K562 (cell line): ENCODE measurements at regions not wholly inside any gene's neighbourhood (a gene's known extent, or its start where the extent isn't known, plus 50 kb on each side); places are given as distances from the start of the nearest gene placed in this dataset.

Experiments used
- ATAC-seq: fragments of 200-7000 bp; cut with Tn5 transposase; 3 replicates; pipeline ENCODE4 v1.9.1; 2020; ENCODE audit warnings: moderate library complexity
- BruUV-seq: library from RNA; stranded (reverse); fragments of 400-500 nt; replicated peaks from 2 replicates; lab custom pipeline; 2021; lab: Mats Ljungman, UMichigan
- CTCF ChIA-PET: fragments of 300-600 bp; formaldehyde crosslinking; extraction: SDS; loops from one replicate; lab custom pipeline; 2021; ENCODE audit warnings: low intra/inter-chr PET ratio; lab: Yijun Ruan, JAX
- POLR2A ChIA-PET: fragments of 300-600, 350-650 bp; sonication (Branson Sonifier 250); formaldehyde crosslinking; extraction: SDS; loops from one replicate; lab custom pipeline; 2021; ENCODE audit warnings: antibody characterized with exemption, inconsistent platforms; lab: Yijun Ruan, JAX
- DNase-seq, 4 experiments: peaks; one replicate each; pipeline versions ENCODE4 v3.0.0 to v3.0.0-alpha.2; 2011 to 2018; ENCODE audit warnings: low spot score in 3 of 4, mixed read lengths in 3 of 4; ENCODE audit errors: extremely low read depth in 1 of 4
- FAIRE-seq: peaks from 2 replicates; lab custom pipeline; 2011; peaks lifted over from hg19 to GRCh38; lab: Jason Lieb, UNC
- H2AFZ ChIP-seq: 2 replicates; pipeline ENCODE4 v1.6.0; 2011; ENCODE audit warnings: low read depth, low read length, control low read depth, inconsistent platforms
- H3K27ac ChIP-seq: fragments of 200-600 bp; 3 replicates; pipeline ENCODE4 v1.8.0; 2011; ENCODE audit warnings: low read depth, mild to moderate bottlenecking, control low read depth, inconsistent platforms, low read length, moderate library complexity, mixed read lengths; ENCODE audit errors: extremely low read depth
- H3K27me3 ChIP-seq, 2 experiments: fragments of 300-600 bp in 1 of 2; 2 replicates in 1 of 2; 3 replicates in 1 of 2; pipeline versions ENCODE4 v1.6.0 to v1.8.0; 2011; ENCODE audit warnings: inconsistent platforms in 2 of 2, low read length in 2 of 2, mild to moderate bottlenecking in 1 of 2, mixed read lengths in 1 of 2, moderate library complexity in 1 of 2; ENCODE audit not compliant: control insufficient read depth in 2 of 2, insufficient read depth in 2 of 2
- H3K36me3 ChIP-seq: fragments of 300-600 bp; 3 replicates; pipeline ENCODE4 v1.8.0; 2011; ENCODE audit warnings: mild to moderate bottlenecking, low read length, inconsistent platforms; ENCODE audit not compliant: control insufficient read depth, insufficient read depth
- H3K4me1 ChIP-seq, 2 experiments: fragments of 200-600 bp in 1 of 2; replicated peaks in 1 of 2; 2 replicates in 1 of 2; 3 replicates in 1 of 2; pipeline versions ENCODE4 v1.5.1 to v1.8.0; 2011; ENCODE audit warnings: inconsistent platforms in 2 of 2, low read length in 2 of 2, mild to moderate bottlenecking in 1 of 2, mixed read lengths in 1 of 2, moderate library complexity in 1 of 2; ENCODE audit not compliant: control insufficient read depth in 2 of 2, insufficient read depth in 2 of 2
- H3K4me2 ChIP-seq: 2 replicates; pipeline ENCODE4 v1.6.1; 2011; ENCODE audit warnings: low read length, control low read depth, inconsistent platforms, mixed read lengths; ENCODE audit not compliant: insufficient read depth
- H3K4me3 ChIP-seq: fragments of 200-600 bp; sonication (generic), shearing (Covaris generic); 2 replicates; pipeline ENCODE4 v1.5.1; 2016; ENCODE audit warnings: control low read depth, inconsistent platforms
- H3K79me2 ChIP-seq: fragments of 200-600 bp; 3 replicates; pipeline ENCODE4 v1.8.0; 2011; ENCODE audit warnings: low read length, inconsistent platforms; ENCODE audit not compliant: control insufficient read depth, insufficient read depth
- H3K9ac ChIP-seq, 2 experiments: 2 replicates each; pipeline versions ENCODE4 v1.6.0 to v1.6.1; 2011; ENCODE audit warnings: low read depth in 2 of 2, low read length in 2 of 2, control low read depth in 1 of 2, inconsistent platforms in 1 of 2, mild to moderate bottlenecking in 1 of 2, mixed read lengths in 1 of 2; ENCODE audit not compliant: insufficient read depth in 1 of 2
- H3K9me1 ChIP-seq: one replicate; pipeline ENCODE4 v1.6.0; 2011; ENCODE audit warnings: inconsistent platforms, mild to moderate bottlenecking, low read length, moderate library complexity; ENCODE audit not compliant: control insufficient read depth, insufficient read depth
- H3K9me3 ChIP-seq: replicated peaks from 2 replicates; pipeline ENCODE4 v1.5.1; 2011; ENCODE audit warnings: low read depth, low read length, inconsistent platforms; ENCODE audit not compliant: control insufficient read depth, insufficient read depth
- H4K20me1 ChIP-seq: replicated peaks from 2 replicates; pipeline ENCODE4 v1.6.1; 2011; ENCODE audit warnings: low read length, inconsistent platforms, mixed read lengths; ENCODE audit not compliant: control insufficient read depth, insufficient read depth
- ATF6 ChIP-seq: sonication (generic); formaldehyde crosslinking; IDR thresholded peaks from 2 replicates; pipeline ENCODE4 v1.4.0; 2020; ENCODE audit warnings: mild to moderate bottlenecking, missing genetic modification reagents
- BRCA1 ChIP-seq, 2 experiments: fragments of 450-650 bp in 1 of 2; sonication (generic) in 1 of 2; formaldehyde crosslinking in 1 of 2; IDR thresholded peaks; 2 replicates each; pipeline versions ENCODE4 v1.5.0 to v1.6.1; 2017 to 2020; ENCODE audit warnings: mild to moderate bottlenecking in 1 of 2, missing genetic modification reagents in 1 of 2
- GTF2E2 ChIP-seq: fragments of 200-800 bp; sonication (Bioruptor generic); IDR thresholded peaks from 2 replicates; pipeline ENCODE4 v1.6.1; 2016; ENCODE audit warnings: missing genetic modification characterization, missing compliant biosample characterization
- JUN ChIP-seq, 2 experiments: sonication (generic) in 1 of 2; formaldehyde crosslinking in 1 of 2; IDR thresholded peaks; 2 replicates each; pipeline versions ENCODE4 v1.6.1 to v1.8.0; 2012 to 2022; ENCODE audit warnings: borderline replicate concordance in 2 of 2, mild to moderate bottlenecking in 2 of 2, improper control_type of control experiment in 1 of 2, low read depth in 1 of 2, low read length in 1 of 2, missing genetic modification reagents in 1 of 2
- PURB ChIP-seq: sonication (generic); formaldehyde crosslinking; IDR thresholded peaks from 2 replicates; pipeline ENCODE4 v1.9.0; 2021; ENCODE audit warnings: low read depth, mild to moderate bottlenecking, missing genetic modification reagents
- TBL1XR1 ChIP-seq, 2 experiments: IDR thresholded peaks; 2 replicates each; pipeline ENCODE4 v1.6.1; 2012; ENCODE audit warnings: improper control_type of control experiment in 2 of 2, low read length in 2 of 2, mild to moderate bottlenecking in 1 of 2
- ZNF224 ChIP-seq: sonication (generic); formaldehyde crosslinking; IDR thresholded peaks from 2 replicates; pipeline ENCODE4 v1.8.0; 2022; ENCODE audit warnings: mild to moderate bottlenecking, missing genetic modification reagents
- ZNF232 ChIP-seq: sonication (generic); formaldehyde crosslinking; IDR thresholded peaks from 2 replicates; pipeline ENCODE4 v1.8.0; 2022; ENCODE audit warnings: mild to moderate bottlenecking, missing genetic modification reagents
- ZNF41 ChIP-seq: fragments of 250-450 bp; sonication (Bioruptor Pico); conservative IDR thresholded peaks from 2 replicates; pipeline ENCODE4 v1.4.0; 2020; ENCODE audit warnings: mild to moderate bottlenecking
- WGBS: fragments of 100-300 bp; shearing (Covaris generic); methylation state at CpG from one replicate; pipeline ENCODE4 v1.1.6; 2016; ENCODE audit warnings: low coverage, mixed read lengths; ENCODE audit not compliant: insufficient coverage; ENCODE audit errors: missing lambda C conversion rate; 5-methylcytosine and 5-hydroxymethylcytosine counted together
- in situ Hi-C: fragments of 300-500 bp; cut with MboI; formaldehyde crosslinking; loops from 4 replicates; pipeline ENCODE4 v1.15.0; 2018; ENCODE audit warnings: inconsistent platforms, mixed read lengths
- intact Hi-C: fragments of 100-400 bp; cut with micrococcal nuclease; formaldehyde crosslinking; loops from 2 replicates; pipeline ENCODE4 v1.14.2; 2022

DNA sequence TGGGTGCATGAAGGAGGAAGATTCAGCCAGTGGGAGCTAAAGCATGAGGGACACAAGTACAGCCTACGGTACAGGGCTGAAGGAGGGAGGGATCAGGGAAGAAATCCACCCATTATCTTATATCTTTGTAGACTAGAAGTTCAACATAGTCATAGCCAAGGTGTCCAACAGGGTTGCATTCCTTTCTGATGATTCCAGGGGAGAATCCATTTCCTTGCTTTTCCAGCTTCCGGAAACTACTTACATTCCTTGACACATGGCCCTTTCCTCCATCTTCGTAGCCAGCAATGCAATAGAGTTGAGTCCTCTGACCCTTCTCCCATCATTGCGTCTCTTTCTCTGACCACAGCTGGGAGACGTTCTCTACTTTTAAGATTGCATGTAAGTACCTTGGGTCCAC is 471.0 kb upstream of the SEMA6D start:
- ATAC-seq, result no peak
- intact Hi-C loops, result no loop called here
- no peaks in the 10 kb centered on the region for H4K20me1 ChIP-seq
- BruUV-seq, result no TSS peak
- FAIRE-seq, result no peak
- TF ChIP-seq ZNF224 (CRISPR knock-in tag) (no peak), GTF2E2 (no peak), ZNF41 (CRISPR knock-in tag) (no peak), TBL1XR1 (IDR thresholded peaks at IDR 0.05; ENCODE audit: low read length in 2 of 2) (no peak), PURB (CRISPR knock-in tag) (no peak), JUN (IDR thresholded peaks at IDR 0.05; ENCODE audit: borderline replicate concordance, low read depth, low read length) (no peak), JUN (CRISPR knock-in tag; IDR thresholded peaks at IDR 0.05; ENCODE audit: borderline replicate concordance) (no peak), ATF6 (CRISPR knock-in tag) (no peak), BRCA1 (IDR thresholded peaks at IDR 0.05) (no peak), BRCA1 (CRISPR knock-in tag; IDR thresholded peaks at IDR 0.05) (no peak), ZNF232 (CRISPR knock-in tag) (no peak)
- no peaks in the 10 kb centered on the region for H3K4me1 ChIP-seq
- H3K27ac ChIP-seq, result no peak overlapping the region
- no peak overlapping the region for H3K4me3 ChIP-seq
- no peaks in the 10 kb centered on the region for H3K79me2 ChIP-seq
- no peak overlapping the region for H3K4me2 ChIP-seq
- no peak overlapping the region for H3K9ac ChIP-seq
- CTCF ChIA-PET, result no interaction called here
- H3K27me3 ChIP-seq, result no peaks in the 10 kb centered on the region
- 0% methylated on average over 5 of the region's 5 CpGs for WGBS
- POLR2A ChIA-PET, result no interaction called here
- H3K36me3 ChIP-seq, result no peaks in the 10 kb centered on the region
- H3K9me3 ChIP-seq, result no peaks in the 10 kb centered on the region
- H3K9me1 ChIP-seq, result no peaks in the 10 kb centered on the region
- no peak overlapping the region for H2AFZ ChIP-seq
- in situ Hi-C loops, result no loop called here
- DNase-seq, result no peak
